GM21825 (cell line): ENCODE measurements at regions not wholly inside any gene's neighbourhood (a gene's known extent, or its start where the extent isn't known, plus 50 kb on each side); places are given as distances from the start of the nearest gene placed in this dataset.
"Not testable (repeated sequence)": the region's sequence is repeated elsewhere in the genome, so short reads cannot be mapped to it uniquely, and the experiment has no call there.

ENCODE experiments used
- ATAC-seq: cut with Tn5 transposase; IDR thresholded peaks from one replicate; pipeline ENCODE4 v1.9.1; 2021; ENCODE audit warnings: mild to moderate bottlenecking, moderate library complexity; ENCODE audit not compliant: unreplicated experiment

- ATAC-seq, result no peak
These were observed 433.0 kb upstream of the RUNX1 start for GRCh38 chr21:35482096-35482495.

GRCh38 chr21:35481005-35481404 is 431.9 kb upstream of the RUNX1 start:
- ATAC-seq, result no peak

- no peak for ATAC-seq
These were observed 430.4 kb upstream of the RUNX1 start for GRCh38 chr21:35479529-35479928.

GRCh38 chr21:35479065-35479448 is 430.0 kb upstream of the RUNX1 start:
- ATAC-seq, result no peak

GRCh38 chr21:35478161-35479064 is 429.3 kb upstream of the RUNX1 start:
- no peak for ATAC-seq

GRCh38 chr21:35477622-35478021 is 428.5 kb upstream of the RUNX1 start:
- no peak for ATAC-seq

- no peak for ATAC-seq
These were observed 427.7 kb upstream of the RUNX1 start for GRCh38 chr21:35476621-35477395.

- ATAC-seq, result no peak
These were observed 426.7 kb upstream of the RUNX1 start for GRCh38 chr21:35475762-35476161.

- ATAC-seq, result no peak
These were observed 425.9 kb upstream of the RUNX1 start for GRCh38 chr21:35475009-35475408.

GRCh38 chr21:35473496-35473895 is 424.4 kb upstream of the RUNX1 start:
- ATAC-seq, result no peak

- no peak for ATAC-seq
These were observed 421.4 kb upstream of the RUNX1 start for GRCh38 chr21:35470522-35470921.

- no peak for ATAC-seq
These were observed 420.4 kb upstream of the RUNX1 start for GRCh38 chr21:35469498-35469897.

- no peak for ATAC-seq
These were observed 419.9 kb upstream of the RUNX1 start for GRCh38 chr21:35468991-35469390.

GRCh38 chr21:35467566-35467965 is 418.5 kb upstream of the RUNX1 start:
- no peak for ATAC-seq

GRCh38 chr21:35466681-35467080 is 417.6 kb upstream of the RUNX1 start:
- ATAC-seq, result not testable (repeated sequence)

GRCh38 chr21:35465741-35466140 is 416.6 kb upstream of the RUNX1 start:
- no peak for ATAC-seq

GRCh38 chr21:35461700-35462099 is 412.6 kb upstream of the RUNX1 start:
- ATAC-seq, result no peak

- ATAC-seq, result no peak
These were observed 411.3 kb upstream of the RUNX1 start for GRCh38 chr21:35460441-35460840.

- ATAC-seq, result no peak
These were observed 409.3 kb upstream of the RUNX1 start for GRCh38 chr21:35458405-35458804.

GRCh38 chr21:35457097-35457804 is 408.1 kb upstream of the RUNX1 start:
- ATAC-seq, result no peak

- ATAC-seq, result no peak
These were observed 402.2 kb upstream of the RUNX1 start for GRCh38 chr21:35451276-35451675.
